HG03378 (cell line): ENCODE measurements at regions not wholly inside any gene's neighbourhood (a gene's known extent, or its start where the extent isn't known, plus 50 kb on each side); places are given as distances from the start of the nearest gene placed in this dataset.

Source experiments
- ATAC-seq: cut with Tn5 transposase; IDR thresholded peaks from one replicate; pipeline ENCODE4 v1.9.1; 2021; ENCODE audit warnings: mild to moderate bottlenecking, moderate library complexity; ENCODE audit not compliant: unreplicated experiment

DNA sequence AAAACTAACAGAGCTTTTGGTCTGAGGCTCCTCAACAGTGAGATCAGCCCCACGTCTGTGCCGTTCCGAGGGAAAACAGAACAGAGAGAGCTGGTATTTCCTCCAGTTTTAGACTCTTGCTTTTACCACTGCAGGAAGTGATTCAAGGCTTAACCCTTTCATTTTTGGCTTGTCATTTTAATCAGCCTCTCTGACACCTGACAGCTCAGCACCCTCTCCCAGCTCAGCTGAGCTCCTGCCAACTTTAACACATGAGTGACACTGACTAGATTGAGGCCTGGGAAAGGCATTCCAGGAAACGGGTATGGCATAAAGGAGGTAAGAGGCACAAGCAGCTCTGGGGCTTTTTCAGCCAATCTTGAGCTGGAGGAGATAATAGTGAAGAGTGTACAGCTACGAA, 239.4 kb upstream of the SKOR2 start:
- ATAC-seq, result no peak

DNA sequence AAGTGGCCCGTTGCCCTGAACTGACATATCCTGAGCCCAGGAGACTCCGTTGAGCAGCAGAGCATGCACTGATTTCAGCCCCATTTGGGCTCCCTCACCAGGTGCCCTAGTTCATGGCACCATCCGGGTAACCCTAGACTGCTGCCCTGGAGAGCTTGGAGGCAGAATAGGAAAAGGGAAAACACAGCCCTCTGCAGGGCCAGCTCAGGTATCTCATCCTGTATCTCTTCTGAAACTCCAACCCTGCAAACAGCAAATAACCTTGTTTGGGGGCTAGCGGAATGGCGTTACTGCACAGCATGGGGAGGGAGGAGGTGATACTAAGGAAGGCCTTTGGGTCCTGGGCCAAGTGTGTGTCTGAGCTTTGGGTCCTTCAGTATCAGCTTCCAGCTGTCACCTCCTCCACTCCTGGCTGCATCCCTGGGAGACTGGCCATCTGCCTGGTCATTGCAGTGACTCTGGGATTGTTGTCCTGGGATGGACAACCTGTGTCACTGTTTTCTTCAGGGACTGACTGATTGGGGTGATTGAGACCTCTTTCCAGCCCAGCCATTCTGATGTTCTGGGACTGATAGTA, 233.8 kb upstream of the SKOR2 start:
- no peak for ATAC-seq

DNA sequence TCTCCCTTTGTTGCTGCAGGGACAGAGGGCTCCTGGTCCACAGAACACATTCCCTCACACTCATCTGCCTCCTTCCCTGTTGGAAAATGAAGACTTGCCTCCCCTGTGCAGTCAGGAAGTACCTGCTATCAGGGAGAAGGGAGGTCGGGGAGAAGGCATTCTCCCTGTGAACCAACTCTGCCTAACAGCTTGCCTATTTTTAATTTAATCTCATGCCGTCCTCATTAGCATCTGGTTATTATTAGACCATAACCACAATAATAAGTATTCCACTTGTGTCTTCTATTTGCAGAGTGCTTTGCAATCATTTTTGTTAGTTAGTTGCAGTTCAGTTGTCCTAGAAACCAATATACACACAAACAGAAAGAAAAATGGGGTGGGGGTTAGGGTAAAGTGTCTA, 232.6 kb upstream of the SKOR2 start:
- ATAC-seq, result no peak

GRCh38 chr18:47480166-47480565, 228.7 kb upstream of the SKOR2 start:
- ATAC-seq, result no peak

- ATAC-seq, result no peak
Observed at GRCh38 chr18:47471784-47472183, 220.3 kb upstream of the SKOR2 start.

- no peak for ATAC-seq
Observed at GRCh38 chr18:47470941-47471340, 219.5 kb upstream of the SKOR2 start.

GRCh38 chr18:47469576-47469975, 218.1 kb upstream of the SKOR2 start:
- ATAC-seq, result no peak

DNA sequence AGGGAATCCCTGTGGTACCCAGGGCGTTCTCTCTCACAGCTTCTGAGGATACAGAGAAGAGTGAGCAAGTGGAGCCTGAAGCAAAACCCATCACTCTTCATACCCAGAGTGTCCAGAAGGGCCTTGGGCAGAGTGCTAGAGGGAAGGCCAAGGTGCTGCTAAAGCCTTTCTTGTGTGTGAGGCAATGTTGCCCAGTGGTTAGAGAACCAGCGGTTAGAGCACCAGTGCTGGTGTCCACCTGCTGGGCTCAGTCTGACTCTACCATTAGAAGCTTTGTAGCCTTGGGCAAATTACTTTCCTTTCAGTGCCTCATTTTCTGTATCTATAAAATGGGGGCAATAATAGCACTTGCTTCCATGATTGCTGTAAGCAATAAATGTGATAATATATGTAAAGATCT, 210.5 kb upstream of the SKOR2 start:
- no peak for ATAC-seq

GRCh38 chr18:47461406-47461948, 210.0 kb upstream of the SKOR2 start:
- no peak for ATAC-seq

- no peak for ATAC-seq
Observed at GRCh38 chr18:47458483-47458882, 207.0 kb upstream of the SKOR2 start.

GRCh38 chr18:47457614-47458013, 206.2 kb upstream of the SKOR2 start:
- no peak for ATAC-seq

- ATAC-seq, result no peak
Observed at GRCh38 chr18:47453038-47453437, 201.6 kb upstream of the SKOR2 start.

- no peak for ATAC-seq
Observed at GRCh38 chr18:47448956-47449355, 197.5 kb upstream of the SKOR2 start.

- ATAC-seq, result no peak
Observed at GRCh38 chr18:47441914-47442313, 190.5 kb upstream of the SKOR2 start.

- ATAC-seq, result no peak
Observed at GRCh38 chr18:47438001-47438400, 186.5 kb upstream of the SKOR2 start.

- ATAC-seq, result no peak
Observed at GRCh38 chr18:47436871-47437270, 185.4 kb upstream of the SKOR2 start.

DNA sequence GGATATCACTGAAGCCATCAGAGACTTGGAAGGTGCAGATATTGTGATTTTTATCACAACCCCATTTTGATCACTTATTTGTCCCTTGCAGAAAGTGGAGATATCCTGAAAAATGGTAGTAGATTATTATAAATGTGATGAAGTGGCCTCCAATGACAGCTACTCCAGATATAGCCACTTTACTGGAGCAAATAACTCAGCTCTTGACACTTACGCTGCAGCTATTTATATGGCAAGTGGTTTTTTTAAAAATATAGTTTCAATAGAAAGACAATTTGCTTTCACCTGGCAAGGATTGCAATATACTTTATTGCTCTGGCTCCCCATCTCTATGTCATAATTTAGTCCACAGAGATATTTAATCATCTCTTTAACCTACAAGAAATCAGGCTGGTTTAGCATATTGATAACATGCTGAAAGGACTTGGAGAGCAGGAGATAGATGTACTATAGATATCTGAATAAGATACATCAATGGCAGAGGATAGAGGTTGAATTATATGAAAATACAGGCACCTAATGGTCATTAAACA, 182.8 kb upstream of the SKOR2 start:
- ATAC-seq, result no peak

GRCh38 chr18:47427923-47428637, 176.6 kb upstream of the SKOR2 start:
- no peak for ATAC-seq

- no peak for ATAC-seq
Observed at GRCh38 chr18:47427072-47427471, 175.6 kb upstream of the SKOR2 start.

DNA sequence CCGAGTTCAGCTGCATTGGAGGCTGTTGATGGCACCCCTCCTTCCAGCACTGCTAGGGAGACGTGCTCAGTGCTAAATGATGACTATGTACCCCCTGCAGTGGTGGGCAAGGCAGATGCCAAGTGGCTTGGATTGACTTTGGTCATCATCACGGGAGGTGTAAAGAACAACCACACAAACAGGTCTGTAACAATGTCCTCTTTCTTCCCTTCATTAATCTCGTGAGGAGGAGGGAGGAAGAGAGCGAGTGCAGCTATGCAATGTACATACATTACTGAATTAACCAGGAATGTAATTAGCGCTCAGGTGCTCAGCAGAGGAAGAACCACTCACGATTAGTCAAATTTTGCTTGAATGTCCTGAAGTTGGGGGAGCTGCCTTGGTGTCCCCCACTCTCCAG, 173.9 kb upstream of the SKOR2 start:
- no peak for ATAC-seq

- no peak for ATAC-seq
Observed at GRCh38 chr18:47422524-47422923, 171.1 kb upstream of the SKOR2 start.

- ATAC-seq, result peak; percentile 66
Observed at GRCh38 chr18:47420130-47420529, 168.7 kb upstream of the SKOR2 start.
